GM12872 (cell line): ENCODE measurements at regions not wholly inside any gene's neighbourhood (a gene's known extent, or its start where the extent isn't known, plus 50 kb on each side); places are given as distances from the start of the nearest gene placed in this dataset.

Source experiments
- CTCF ChIP-seq: IDR thresholded peaks from 3 replicates; pipeline ENCODE4 v1.5.1; 2011; ENCODE audit warnings: low read depth, mild to moderate bottlenecking, low read length, moderate library complexity; ENCODE audit not compliant: insufficient read depth

GRCh38 chr16:26276289-26276688, 584.5 kb downstream of the HS3ST4 start:
- no peak for TF ChIP-seq CTCF

GRCh38 chr16:26281381-26282110, 589.8 kb downstream of the HS3ST4 start:
- TF ChIP-seq CTCF, result no peak

- no peak for TF ChIP-seq CTCF
Measured at GRCh38 chr16:26295625-26296304, 604.0 kb downstream of the HS3ST4 start.

- TF ChIP-seq CTCF, result no peak
Measured at GRCh38 chr16:26301516-26301915, 609.8 kb downstream of the HS3ST4 start.

- TF ChIP-seq CTCF, result no peak
Measured at GRCh38 chr16:26316683-26317464, 625.1 kb downstream of the HS3ST4 start.

- TF ChIP-seq CTCF, result no peak
Measured at GRCh38 chr16:26317885-26318284, 626.1 kb downstream of the HS3ST4 start.

- no peak for TF ChIP-seq CTCF
Measured at GRCh38 chr16:26330654-26331053, 638.9 kb downstream of the HS3ST4 start.
